HCT116 (cell line): ENCODE measurements at regions not wholly inside any gene's neighbourhood (a gene's known extent, or its start where the extent isn't known, plus 50 kb on each side); places are given as distances from the start of the nearest gene placed in this dataset.

Source experiments
- ATAC-seq: fragments of 200-7000 bp; cut with Tn5 transposase; 2 replicates; pipeline ENCODE4 v1.9.1; 2020; ENCODE audit warnings: mild to moderate bottlenecking, moderate library complexity
- BruUV-seq: library from RNA; stranded (reverse); fragments of 400-500 nt; replicated peaks from 2 replicates; lab custom pipeline; 2021; lab: Mats Ljungman, UMichigan
- CTCF ChIA-PET: fragments of 300-600 bp; sonication (Branson Sonifier 250); formaldehyde crosslinking; loops from one replicate; lab custom pipeline; 2021; ENCODE audit warnings: antibody characterized with exemption; lab: Charles Lee
- POLR2A ChIA-PET: fragments of 300-600, 350-600 bp; sonication (Branson Sonifier 250); formaldehyde crosslinking; loops from one replicate; lab custom pipeline; 2021; ENCODE audit warnings: antibody characterized with exemption; lab: Charles Lee
- RAD21 ChIA-PET, 2 experiments: fragments of 300-600 bp; sonication (Branson Sonifier 250); formaldehyde crosslinking; loops; one replicate each; lab custom pipeline; 2023; ENCODE audit warnings: low total read pairs in 2 of 2; ENCODE audit not compliant: uncharacterized antibody in 2 of 2, unreplicated experiment in 2 of 2, low non-redundant PET in 1 of 2; lab: Charles Lee
- DNase-seq: peaks from one replicate; pipeline ENCODE4 v3.0.0-alpha.2; 2010; ENCODE audit warnings: low read depth, low spot score
- H2AFZ ChIP-seq: fragments of 200-600 bp; shearing (Covaris generic), sonication (generic); 2 replicates; pipeline ENCODE4 v1.6.1; 2017; ENCODE audit warnings: low read depth, mixed run types, mixed read lengths, antibody characterized with exemption, low read length; ENCODE audit not compliant: poor library complexity, severe bottlenecking
- H3K27ac ChIP-seq: 2 replicates; pipeline ENCODE4 v1.5.1; 2012; ENCODE audit warnings: low read depth, low read length
- H3K27me3 ChIP-seq: fragments of 200-600 bp; sonication (generic); 2 replicates; pipeline ENCODE4 v1.6.1; 2016; ENCODE audit warnings: mixed run types, low read length, mixed read lengths; ENCODE audit not compliant: insufficient read depth
- H3K36me3 ChIP-seq, 2 experiments: fragments of 200-500 bp in 1 of 2; fragments of 200-600 bp in 1 of 2; sonication (Bioruptor generic) in 1 of 2; sonication (generic) in 1 of 2; 2 replicates each; pipeline versions ENCODE4 v1.5.1 to v1.6.1; 2014 to 2016; ENCODE audit warnings: low read length in 2 of 2, inconsistent platforms in 1 of 2, mixed read lengths in 1 of 2, mixed run types in 1 of 2; ENCODE audit not compliant: insufficient read depth in 2 of 2, control insufficient read depth in 1 of 2
- H3K4me1 ChIP-seq, 2 experiments: fragments of 200-600 bp in 1 of 2; sonication (generic) in 1 of 2; 2 replicates each; pipeline versions ENCODE4 v1.5.1 to v1.6.1; 2012 to 2017; ENCODE audit warnings: low read length in 2 of 2, inconsistent platforms in 1 of 2, mild to moderate bottlenecking in 1 of 2, mixed read lengths in 1 of 2, mixed run types in 1 of 2, moderate library complexity in 1 of 2; ENCODE audit not compliant: insufficient read depth in 2 of 2, control insufficient read depth in 1 of 2
- H3K4me2 ChIP-seq: fragments of 200-600 bp; sonication (generic); 2 replicates; pipeline ENCODE4 v1.6.1; 2017; ENCODE audit warnings: mixed run types, low read length, mixed read lengths
- H3K4me3 ChIP-seq, 2 experiments: fragments of 200-600 bp in 1 of 2; sonication (generic) in 1 of 2; replicated peaks in 1 of 2; 2 replicates each; pipeline ENCODE4 v1.5.1; 2011 to 2016; ENCODE audit warnings: low read length in 2 of 2, control low read depth in 1 of 2, low read depth in 1 of 2, mild to moderate bottlenecking in 1 of 2, mixed read lengths in 1 of 2, mixed run types in 1 of 2
- H3K79me2 ChIP-seq: fragments of 200-600 bp; sonication (generic); 2 replicates; pipeline ENCODE4 v1.6.1; 2017; ENCODE audit warnings: mild to moderate bottlenecking, mixed run types, low read length, moderate library complexity, mixed read lengths; ENCODE audit not compliant: insufficient read depth
- H3K9ac ChIP-seq: fragments of 200-600 bp; sonication (generic); 2 replicates; pipeline ENCODE4 v1.6.1; 2016; ENCODE audit warnings: low read length, mixed read lengths
- H3K9me2 ChIP-seq: fragments of 200-600 bp; sonication (generic), shearing (Covaris generic); 2 replicates; pipeline ENCODE4 v1.6.1; 2017; ENCODE audit warnings: mixed run types, mild to moderate bottlenecking, moderate library complexity; ENCODE audit not compliant: insufficient read depth
- H3K9me3 ChIP-seq, 2 experiments: fragments of 200-500 bp in 1 of 2; fragments of 200-600 bp in 1 of 2; sonication (Bioruptor generic) in 1 of 2; sonication (generic) in 1 of 2; 2 replicates each; pipeline ENCODE4 v1.6.1; 2014 to 2017; ENCODE audit warnings: low read length in 2 of 2, mixed read lengths in 2 of 2, inconsistent platforms in 1 of 2, low read depth in 1 of 2, mild to moderate bottlenecking in 1 of 2, mixed run types in 1 of 2, moderate library complexity in 1 of 2; ENCODE audit not compliant: control insufficient read depth in 1 of 2, insufficient read depth in 1 of 2
- H4K20me1 ChIP-seq: fragments of 200-600 bp; sonication (generic), shearing (Covaris generic); 2 replicates; pipeline ENCODE4 v1.6.1; 2017; ENCODE audit warnings: mixed run types, mild to moderate bottlenecking, moderate library complexity; ENCODE audit not compliant: insufficient read depth
- CEBPB ChIP-seq: IDR thresholded peaks from 2 replicates; pipeline ENCODE4 v1.6.1; 2012; ENCODE audit warnings: low read depth
- CTCF ChIP-seq, 3 experiments: fragments of 200-600 bp in 1 of 3; sonication (generic) in 1 of 3; IDR thresholded peaks in 2 of 3; conservative IDR thresholded peaks in 1 of 3; 2 replicates each; pipeline ENCODE4 v1.5.1; 2012 to 2017; ENCODE audit warnings: low read depth in 2 of 3, low read length in 2 of 3, antibody characterized with exemption in 1 of 3, borderline replicate concordance in 1 of 3, control low read depth in 1 of 3, mild to moderate bottlenecking in 1 of 3, mixed read lengths in 1 of 3, mixed run types in 1 of 3, moderate library complexity in 1 of 3; ENCODE audit not compliant: insufficient read depth in 1 of 3
- EGR1 ChIP-seq: IDR thresholded peaks from 2 replicates; pipeline ENCODE4 v1.6.1; 2012; ENCODE audit warnings: low read depth
- EZH2 ChIP-seq: fragments of 200-600 bp; sonication (generic); IDR thresholded peaks from 2 replicates; pipeline ENCODE4 v1.6.1; 2017; ENCODE audit warnings: antibody characterized with exemption, mixed run types
- FOSL1 ChIP-seq: IDR thresholded peaks from 2 replicates; pipeline ENCODE4 v1.6.1; 2012; ENCODE audit warnings: low read depth
- JUND ChIP-seq: IDR thresholded peaks from 2 replicates; pipeline ENCODE4 v1.6.1; 2012
- POLR2AphosphoS5 ChIP-seq: IDR thresholded peaks from 2 replicates; pipeline ENCODE4 v1.6.1; 2011; ENCODE audit warnings: mild to moderate bottlenecking, low read depth, low read length, moderate library complexity
- RAD21 ChIP-seq: IDR thresholded peaks from 2 replicates; pipeline ENCODE4 v1.6.1; 2012; ENCODE audit warnings: low read depth, mild to moderate bottlenecking
- REST ChIP-seq: IDR thresholded peaks from 2 replicates; pipeline ENCODE4 v1.6.1; 2012; ENCODE audit warnings: low read depth
- SRF ChIP-seq: IDR thresholded peaks from 2 replicates; pipeline ENCODE4 v1.6.1; 2012; ENCODE audit warnings: low read depth
- TCF7L2 ChIP-seq: IDR thresholded peaks from 2 replicates; pipeline ENCODE4 v1.7.0; 2011; ENCODE audit warnings: borderline replicate concordance, inconsistent platforms; ENCODE audit not compliant: insufficient read depth, insufficient read length; ENCODE audit errors: extremely low read depth
- YY1 ChIP-seq: IDR thresholded peaks from 2 replicates; pipeline ENCODE4 v1.6.1; 2011; ENCODE audit warnings: low read length, low read depth, moderate library complexity, mild to moderate bottlenecking; ENCODE audit not compliant: insufficient replicate concordance; ENCODE audit errors: extremely low read depth
- intact Hi-C: fragments of 100-400 bp; cut with micrococcal nuclease; formaldehyde crosslinking; loops from 2 replicates; pipeline ENCODE4 v1.10.0; 2022

DNA sequence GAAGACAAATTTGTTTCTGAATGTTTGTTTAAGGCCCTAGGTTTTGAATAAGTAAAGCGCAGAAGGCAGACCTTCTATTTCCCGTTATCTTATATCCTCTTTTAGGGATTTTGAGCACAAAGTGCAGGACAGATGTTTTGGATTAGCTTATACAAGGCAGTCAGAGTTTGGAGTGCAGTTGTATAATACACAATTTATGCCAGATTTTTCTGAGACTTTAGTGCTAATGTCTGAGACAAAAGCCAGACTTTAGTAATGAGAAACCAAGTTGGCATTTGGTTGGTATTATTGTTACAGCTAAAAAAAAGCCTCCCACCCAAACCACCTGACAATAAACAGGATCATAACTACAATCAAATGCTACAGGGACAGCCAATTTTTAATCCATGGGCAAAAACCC, 309.9 kb upstream of the SATB1 start:
- ATAC-seq (no peak), DNase-seq (no peak)
- Histone ChIP-seq H3K4me2 (no peak overlapping the region), H3K36me3 (no peaks in the 10 kb centered on the region), H3K9me3 (no peaks in the 10 kb centered on the region), H2AFZ (no peak overlapping the region), H3K4me1 (no peaks in the 10 kb centered on the region), H3K27me3 (no peaks in the 10 kb centered on the region), H3K9me2 (no peaks in the 10 kb centered on the region), H3K27ac (no peak overlapping the region), H3K9ac (no peak overlapping the region), H3K79me2 (no peaks in the 10 kb centered on the region), H3K4me3 (no peak overlapping the region), H4K20me1 (no peaks in the 10 kb centered on the region)
- intact Hi-C loops = no loop called here
- no TSS peak for BruUV-seq
- TF ChIP-seq EZH2 (no peak), RAD21 (no peak), EGR1 (no peak), CEBPB (no peak), REST (no peak), FOSL1 (no peak), POLR2AphosphoS5 (no peak), TCF7L2 (no peak), CTCF (IDR thresholded peaks at IDR 0.05 in 2 of 3, conservative IDR thresholded peaks at IDR 0.05 in 1 of 3; ENCODE audit: borderline replicate concordance in 1 of 3, insufficient read depth in 1 of 3, low read depth in 2 of 3, low read length in 2 of 3) (no peak), YY1 (no peak), JUND (no peak), SRF (no peak)
- CTCF ChIA-PET = no interaction called here
- POLR2A ChIA-PET = no interaction called here
- RAD21 ChIA-PET = no interaction called here
